ENCODE measurements at regions not wholly inside any gene's neighbourhood (a gene's known extent, or its start where the extent isn't known, plus 50 kb on each side); places are given as distances from the start of the nearest gene placed in this dataset.

DNA sequence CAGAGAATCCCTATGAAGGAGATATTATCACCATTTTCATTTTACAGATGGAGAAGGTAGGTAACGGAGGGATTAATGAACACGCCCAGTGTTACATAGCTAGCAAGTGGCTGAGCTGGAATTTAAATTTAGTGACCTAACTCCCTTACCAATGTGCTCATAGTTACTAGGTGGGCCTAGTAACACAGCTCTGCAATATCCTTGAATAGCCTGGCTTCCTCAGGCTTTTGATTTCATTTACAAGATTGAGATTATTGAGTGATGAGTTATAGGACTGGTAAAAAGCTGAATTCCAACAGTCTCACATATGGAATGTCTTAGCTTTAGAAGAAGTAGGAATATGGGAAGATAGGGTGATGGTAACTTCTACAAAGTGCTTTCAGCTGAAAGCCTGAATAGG, 336.3 kb upstream of the KIF2A start:
- no peak for DNase-seq

- no peak for DNase-seq
These were observed 335.8 kb upstream of the KIF2A start for GRCh38 chr5:61970218-61970617.

DNA sequence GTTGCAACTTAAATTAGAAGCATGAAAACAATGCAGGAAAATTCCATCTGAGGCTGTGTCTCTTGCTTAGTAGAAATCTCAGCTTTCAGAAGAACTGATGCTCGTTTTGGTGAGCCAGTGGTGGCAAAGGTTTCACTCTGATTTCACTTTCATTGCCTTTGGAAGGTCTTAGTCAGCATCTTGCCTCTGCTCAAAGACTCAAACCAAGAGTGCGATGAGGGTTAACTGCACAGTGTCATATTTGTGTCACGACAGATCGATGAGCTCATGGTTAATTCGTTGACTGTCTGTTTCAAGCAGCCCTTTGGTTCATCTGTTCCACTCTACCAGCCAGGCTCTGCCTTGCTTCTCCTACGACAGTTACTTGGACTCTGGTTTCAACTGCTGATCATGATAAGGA, 331.3 kb upstream of the KIF2A start:
- DNase-seq = no peak

- no peak for DNase-seq
These were observed 324.1 kb upstream of the KIF2A start for GRCh38 chr5:61981886-61982285.

- DNase-seq = no peak
These were observed 314.6 kb upstream of the KIF2A start for GRCh38 chr5:61991430-61991829.

- no peak for DNase-seq
These were observed 314.1 kb upstream of the KIF2A start for GRCh38 chr5:61991866-61992265.

DNA sequence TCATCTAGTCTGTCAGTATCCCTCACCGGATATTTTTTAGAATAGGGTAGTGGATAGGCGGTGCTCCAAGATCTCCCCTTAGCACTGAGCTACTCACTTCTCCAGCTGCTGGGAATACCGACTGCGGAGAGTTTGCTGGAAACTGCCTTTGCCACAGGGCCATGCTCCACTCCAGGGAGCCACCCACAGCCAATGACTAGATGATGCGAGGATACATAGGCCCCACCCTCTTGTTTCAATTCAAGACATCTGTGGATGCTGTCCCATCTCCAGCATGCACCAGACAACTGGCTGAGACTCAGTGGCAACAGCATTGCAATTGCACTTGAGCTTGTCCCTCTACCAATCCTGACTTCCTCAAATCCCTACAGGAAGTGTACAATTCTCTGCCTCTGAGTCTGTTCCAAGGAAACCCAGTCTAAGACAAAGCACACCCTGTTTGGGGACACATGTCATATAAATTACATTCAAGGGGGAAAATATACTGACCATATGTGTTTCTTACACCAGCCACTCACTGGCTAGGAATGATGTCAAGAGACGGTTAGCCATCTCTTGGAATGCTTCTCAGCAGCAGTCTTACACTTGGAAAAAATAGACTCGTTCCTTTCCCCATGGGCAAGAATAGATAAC, 312.6 kb upstream of the KIF2A start:
- no peak for DNase-seq

DNA sequence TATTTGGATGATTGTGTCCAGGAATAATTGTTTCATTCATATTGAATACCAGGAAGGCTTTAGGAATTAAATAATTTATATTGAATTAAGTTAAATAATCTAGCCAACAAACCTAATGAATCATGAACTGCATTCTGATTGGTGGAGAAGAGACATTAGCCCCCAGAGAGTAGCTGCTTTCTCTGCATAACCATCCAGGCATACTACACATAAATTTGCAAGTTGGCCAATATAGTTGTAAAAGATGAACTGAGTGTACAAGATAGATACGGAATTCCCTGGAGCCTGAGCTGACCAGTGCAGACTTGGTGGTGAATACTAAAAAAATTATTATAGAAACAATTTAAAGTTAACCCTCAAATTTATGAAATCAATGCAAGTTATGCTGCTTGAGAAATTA, 311.8 kb upstream of the KIF2A start:
- no peak for DNase-seq

DNA sequence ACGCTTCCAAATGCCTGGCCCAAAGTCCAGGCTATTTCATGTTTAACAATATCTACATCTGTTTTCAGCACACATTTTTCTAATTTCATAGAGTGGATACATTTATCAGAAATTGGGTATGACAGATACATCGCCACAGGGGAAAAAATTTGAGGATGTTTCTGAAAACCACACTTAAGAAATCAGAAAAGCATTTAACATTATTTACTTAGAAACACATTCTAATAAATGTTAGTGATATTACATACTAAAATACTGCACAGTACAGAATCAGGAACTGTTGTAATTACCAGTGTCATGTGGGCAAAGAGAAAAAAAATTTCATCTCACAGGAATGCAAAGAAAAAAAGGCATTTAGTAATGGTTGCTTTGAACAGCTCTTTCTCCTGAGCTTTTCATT, 310.5 kb upstream of the KIF2A start:
- DNase-seq = no peak

- DNase-seq = no peak
These were observed 306.6 kb upstream of the KIF2A start for GRCh38 chr5:61999371-61999770.

DNA sequence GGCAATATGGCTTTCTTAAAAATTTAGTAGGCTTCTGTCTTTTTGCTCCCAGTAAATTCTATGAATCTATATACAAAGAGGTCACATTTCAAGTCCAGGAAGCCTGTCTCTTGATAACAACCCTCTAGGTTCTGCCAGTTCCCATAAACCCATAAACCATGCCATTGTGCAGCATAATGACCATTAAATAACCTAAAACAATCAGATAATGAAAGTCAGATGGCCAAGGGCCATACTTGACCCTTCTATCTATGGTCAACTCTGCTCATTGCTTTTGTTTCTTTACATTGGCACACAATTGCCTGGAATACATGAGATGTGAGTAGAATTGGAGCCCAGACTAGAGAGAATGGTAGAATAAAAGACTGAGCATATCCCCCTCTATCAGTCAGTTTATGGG, 305.4 kb upstream of the KIF2A start:
- DNase-seq = no peak

- no peak for DNase-seq
These were observed 304.4 kb upstream of the KIF2A start for GRCh38 chr5:62001640-62002039.

- DNase-seq = no peak
These were observed 303.6 kb upstream of the KIF2A start for GRCh38 chr5:62002436-62002835.

- no peak for DNase-seq
These were observed 300.5 kb upstream of the KIF2A start for GRCh38 chr5:62005551-62005950.

DNA sequence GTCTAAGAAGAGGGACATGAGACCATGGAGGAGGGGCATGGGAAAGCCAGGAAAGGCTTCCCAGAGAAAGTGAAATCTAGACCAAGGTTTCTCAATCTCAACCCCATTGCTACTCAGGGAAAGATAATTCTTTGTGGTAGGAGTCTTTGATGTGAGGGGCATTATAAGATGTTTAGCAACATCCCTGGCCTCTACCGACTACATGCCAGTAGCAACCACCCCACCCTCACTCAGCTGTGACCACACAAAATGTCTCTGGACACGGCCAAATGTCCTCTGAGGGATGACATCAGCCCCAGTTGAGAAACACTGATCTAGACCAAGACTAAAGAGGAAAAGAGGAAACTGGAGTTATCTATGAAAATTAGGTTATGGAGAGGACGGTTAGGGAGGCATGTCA, 298.5 kb upstream of the KIF2A start:
- DNase-seq = no peak

- no peak for DNase-seq
These were observed 294.8 kb upstream of the KIF2A start for GRCh38 chr5:62011089-62011664.

DNA sequence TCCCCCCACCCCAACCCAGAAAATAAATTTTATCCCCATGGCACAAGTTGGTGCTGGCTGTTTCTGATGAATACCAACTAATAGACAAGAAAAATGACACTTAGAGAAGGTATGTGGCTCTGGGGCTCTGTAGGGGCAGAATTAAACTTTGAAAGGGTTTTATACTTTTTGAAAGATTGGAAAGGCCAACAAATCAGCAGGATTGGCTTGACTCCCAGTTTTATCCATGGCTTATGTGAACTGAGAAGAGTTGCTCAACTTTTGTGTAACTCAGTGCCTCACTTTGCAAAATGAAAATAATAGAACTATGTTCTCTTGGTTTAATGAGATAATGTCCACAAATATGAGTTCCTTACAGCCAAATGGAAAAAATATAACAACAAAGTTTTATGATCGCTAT, 288.9 kb upstream of the KIF2A start:
- DNase-seq = no peak

GRCh38 chr5:62029303-62029702, 276.7 kb upstream of the KIF2A start:
- DNase-seq = no peak

DNA sequence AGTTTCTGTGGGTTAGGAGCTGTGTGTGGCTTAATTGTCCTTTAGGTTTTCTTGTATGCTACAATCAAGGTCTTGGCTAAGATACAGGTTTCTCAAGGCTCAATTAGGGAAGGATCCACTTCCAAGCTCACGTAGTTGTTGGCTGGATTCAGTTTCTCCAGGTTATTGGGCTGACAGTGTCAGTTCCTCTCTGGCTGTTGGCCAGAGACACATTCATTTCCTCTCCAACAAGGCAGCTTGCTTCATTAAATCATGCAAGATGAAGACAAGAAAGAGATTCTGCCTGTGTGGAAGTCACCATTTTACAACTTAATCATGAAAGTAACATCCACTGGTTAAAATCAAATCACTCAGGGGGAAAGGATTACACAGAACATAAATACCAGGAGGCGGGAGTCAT, 275.7 kb upstream of the KIF2A start:
- DNase-seq = no peak

GRCh38 chr5:62038024-62038423, 268.0 kb upstream of the KIF2A start:
- no peak for DNase-seq

DNA sequence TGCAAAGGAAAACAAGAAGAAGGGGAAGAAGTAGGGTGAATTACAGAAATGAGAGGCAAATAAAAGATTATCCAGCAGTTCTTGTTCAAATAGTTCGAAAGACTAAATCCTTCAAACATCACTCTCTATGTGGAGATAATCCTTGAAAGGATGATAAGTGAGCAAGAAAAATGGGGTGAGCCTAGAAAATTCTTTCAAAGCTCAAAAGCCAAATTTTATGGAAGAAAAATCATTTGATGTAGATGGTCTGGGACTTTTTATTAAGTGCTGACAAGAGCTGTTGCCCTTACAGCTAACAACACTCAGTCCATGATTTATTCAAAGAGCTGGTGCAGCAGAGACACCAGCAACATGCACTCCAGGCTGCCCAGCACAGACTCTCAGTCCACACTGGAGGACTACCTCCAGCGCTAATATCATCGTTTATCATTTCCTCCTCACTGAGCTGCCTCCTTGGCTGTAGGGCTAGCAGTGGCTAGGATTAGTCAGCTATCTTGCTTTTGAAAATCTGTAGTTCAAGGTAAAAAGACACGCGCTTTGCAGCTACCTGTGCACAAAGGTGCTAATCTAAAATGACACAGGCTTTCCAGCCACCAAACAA, 264.8 kb upstream of the KIF2A start:
- DNase-seq = no peak

GRCh38 chr5:62042007-62042406, 264.0 kb upstream of the KIF2A start:
- no peak for DNase-seq

DNA sequence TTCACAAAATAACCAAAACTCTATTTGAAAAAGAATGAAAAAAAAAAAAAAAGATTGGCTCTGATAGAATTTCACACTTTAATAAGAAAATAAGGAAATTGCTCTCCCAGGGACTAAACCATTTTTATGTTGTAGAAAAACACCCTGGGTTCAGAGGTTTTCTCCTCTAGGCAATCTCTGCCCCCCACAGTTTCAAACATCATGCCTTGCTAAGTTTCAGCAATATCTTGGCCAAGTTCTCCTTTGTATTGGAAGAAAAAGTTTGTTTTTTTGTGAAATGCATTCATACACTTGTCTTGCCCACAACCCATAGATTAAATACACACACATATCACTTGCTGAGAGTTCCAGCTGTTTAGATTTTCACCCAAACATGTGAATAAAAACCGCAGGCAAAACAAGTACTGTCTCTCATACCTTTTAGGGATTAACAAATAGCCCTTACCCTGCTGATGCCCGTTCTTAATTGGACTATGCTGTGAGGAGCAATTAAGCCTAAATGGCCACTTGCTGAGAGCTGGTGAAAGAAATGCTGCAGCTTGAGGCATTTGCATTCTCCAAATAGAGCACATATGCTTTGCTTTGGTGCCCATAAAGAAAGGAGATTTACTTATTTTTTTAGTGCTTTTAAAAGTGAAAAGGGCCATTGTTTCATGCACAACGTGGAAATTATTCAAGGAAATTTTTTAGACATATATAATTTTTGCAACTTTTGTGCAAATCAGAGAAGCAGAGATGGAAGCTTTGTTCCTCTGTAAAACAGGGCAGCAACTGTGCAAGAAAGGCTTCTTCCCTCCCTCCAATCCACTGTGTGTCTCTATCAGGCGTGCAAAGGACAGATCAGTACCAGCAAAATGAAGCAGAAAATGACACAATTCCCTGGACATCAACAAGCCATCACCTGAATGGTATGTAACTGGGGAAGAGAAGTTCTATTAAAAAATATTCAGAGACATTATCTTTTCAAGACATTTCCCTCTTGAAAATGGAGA, 262.4 kb upstream of the KIF2A start:
- DNase-seq = no peak

- DNase-seq = no peak
These were observed 261.0 kb upstream of the KIF2A start for GRCh38 chr5:62044989-62045388.

Data from stimulated activated naive CD4-positive, alpha-beta T cell (primary cell).